ENCODE measurements at regions not wholly inside any gene's neighbourhood (a gene's known extent, or its start where the extent isn't known, plus 50 kb on each side); places are given as distances from the start of the nearest gene placed in this dataset.

DNA sequence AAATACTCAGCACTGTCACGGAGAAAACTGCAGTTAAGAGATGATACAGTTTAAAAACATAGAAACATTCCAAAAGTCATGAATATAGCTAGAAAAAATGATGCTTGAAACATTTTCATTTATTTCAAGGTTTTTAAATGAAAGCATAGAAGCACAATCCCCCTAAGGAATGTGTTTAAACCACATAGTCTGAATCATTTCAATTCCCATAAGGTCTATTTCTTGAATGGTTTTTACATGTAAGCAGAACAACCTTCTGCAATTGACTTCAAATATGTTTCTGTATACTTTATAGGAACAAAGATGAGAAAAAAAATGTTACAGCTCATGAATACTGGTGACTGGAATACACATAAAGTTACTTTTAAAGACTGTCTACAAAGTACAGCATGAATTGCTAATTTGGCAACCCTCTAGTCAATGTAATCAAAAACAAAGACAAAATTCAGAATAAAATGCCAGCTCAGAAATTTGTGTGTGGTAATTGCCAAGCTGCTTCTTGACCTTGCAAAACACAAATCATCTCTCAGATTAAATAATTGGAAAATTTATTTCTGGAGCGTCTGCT, 886.4 kb upstream of the ADGRL3 start:
- Histone ChIP-seq H3K27ac (ENCODE audit: low read depth, low read length) (no peak overlapping the region), H4K20me1 (replicated peaks in 1 of 2; ENCODE audit: control insufficient read depth in 1 of 2, insufficient read depth in 2 of 2, low read length in 2 of 2) (no peaks in the 10 kb centered on the region), H2BK20ac (ENCODE audit: low read length) (no peak overlapping the region), H3K18ac (ENCODE audit: extremely low read depth, low read length) (no peak overlapping the region), H4K5ac (ENCODE audit: insufficient read length, low read depth, low read length) (no peak overlapping the region), H3K79me2 (ENCODE audit: control insufficient read depth in 1 of 2, insufficient read depth in 2 of 2, low read length in 2 of 2) (no peaks in the 10 kb centered on the region), H3K4me2 (ENCODE audit: insufficient read depth in 1 of 2, low read depth in 2 of 2, low read length in 2 of 2) (no peak overlapping the region), H4K91ac (replicated peaks; ENCODE audit: insufficient read length, low read length) (no peak overlapping the region), H3K9me3 (ENCODE audit: insufficient read depth in 2 of 2, low read depth in 1 of 2, low read length in 1 of 2) (no peaks in the 10 kb centered on the region), H3K56ac (replicated peaks; ENCODE audit: insufficient read length, low read depth, low read length) (no peak overlapping the region), H2BK120ac (replicated peaks; ENCODE audit: low read depth, low read length) (no peak overlapping the region), H2AK5ac (ENCODE audit: low read depth, low read length) (no peak overlapping the region), H2AFZ (ENCODE audit: low read length) (no peak overlapping the region), H2BK12ac (ENCODE audit: low read depth, low read length) (no peak overlapping the region), H3K23ac (ENCODE audit: insufficient read length) (no peak overlapping the region), H3K4ac (replicated peaks; ENCODE audit: insufficient read length, low read depth, low read length) (no peak overlapping the region), H2BK5ac (ENCODE audit: low read depth, low read length) (no peak overlapping the region), H3K4me1 (replicated peaks in 1 of 4; ENCODE audit: control insufficient read depth in 3 of 4, insufficient read depth in 4 of 4, low read length in 3 of 4) (no peaks in the 10 kb centered on the region), H3K36me3 (ENCODE audit: control insufficient read depth in 2 of 4, insufficient read depth in 4 of 4, low read length in 3 of 4) (no peaks in the 10 kb centered on the region), H3K27me3 (replicated peaks in 1 of 4; ENCODE audit: control insufficient read depth in 3 of 4, extremely low read depth in 1 of 4, insufficient read depth in 3 of 4, low read length in 3 of 4) (no peaks in the 10 kb centered on the region), H2BK15ac (ENCODE audit: low read length) (no peak overlapping the region), H3K79me1 (ENCODE audit: low read depth, low read length) (no peaks in the 10 kb centered on the region), H3K4me3 (ENCODE audit: extremely low read depth in 1 of 4, insufficient read depth in 2 of 4, low read depth in 3 of 4, low read length in 4 of 4) (no peak overlapping the region), H3K9ac (replicated peaks in 1 of 4; ENCODE audit: extremely low read depth in 1 of 4, low read depth in 3 of 4, low read length in 3 of 4) (no peak overlapping the region), H4K8ac (ENCODE audit: extremely low read depth, insufficient read depth, low read length) (no peak overlapping the region), H3K14ac (ENCODE audit: insufficient read length) (no peak overlapping the region), H3K23me2 (ENCODE audit: low read depth, low read length) (no peaks in the 10 kb centered on the region)
- FAIRE-seq, result no peak
- no peak for DNase-seq (ENCODE audit: low read depth in 1 of 2, low spot score in 2 of 2)
- 93% methylated on average over 2 of the region's 2 CpGs; no CpG with 5 or more reads in 1 of the 2 experiments for WGBS, 2 experiments (ENCODE audit: extremely low coverage in 1 of 2, insufficient coverage in 1 of 2, insufficient read length in 1 of 2, insufficient replicate concordance in 2 of 2, low coverage in 1 of 2, low lambda C conversion rate in 2 of 2, missing lambda C conversion rate in 1 of 2)
- ChIA-PET CTCF (ENCODE audit: partially characterized antibody) (interaction anchor here (0.6 kb wide), 1 partner anchor 475 kb away, joined by 3 read pairs; no protein-coding TSS in a partner anchor), POLR2A (ENCODE audit: partially characterized antibody) (no interaction called here)
- TF ChIP-seq POU5F1 (IDR thresholded peaks at IDR 0.05; ENCODE audit: low read depth, low read length) (no peak), BRCA1 (IDR thresholded peaks at IDR 0.05; ENCODE audit: low read depth, low read length) (no peak)
